ENCODE measurements at regions not wholly inside any gene's neighbourhood (a gene's known extent, or its start where the extent isn't known, plus 50 kb on each side); places are given as distances from the start of the nearest gene placed in this dataset.
"Not testable (repeated sequence)": the region's sequence is repeated elsewhere in the genome, so short reads cannot be mapped to it uniquely, and the experiment has no call there.

- DNase-seq (ENCODE audit: low spot score) = no peak
Observed at GRCh38 chr4:124053872-124054538, 657.4 kb downstream of the SPRY1 start.

- no peak for DNase-seq (ENCODE audit: low spot score)
Observed at GRCh38 chr4:124055336-124055735, 657.2 kb downstream of the ANKRD50 start.

GRCh38 chr4:124055896-124056295, 656.6 kb downstream of the ANKRD50 start:
- no peak for DNase-seq (ENCODE audit: low spot score)

GRCh38 chr4:124060261-124060918, 652.1 kb downstream of the ANKRD50 start:
- no peak for DNase-seq (ENCODE audit: low spot score)

- no peak for DNase-seq (ENCODE audit: low spot score)
Observed at GRCh38 chr4:124061413-124061812, 651.1 kb downstream of the ANKRD50 start.

- no peak for DNase-seq (ENCODE audit: low spot score)
Observed at GRCh38 chr4:124065422-124065821, 647.1 kb downstream of the ANKRD50 start.

- no peak for DNase-seq (ENCODE audit: low spot score)
Observed at GRCh38 chr4:124065936-124066335, 646.6 kb downstream of the ANKRD50 start.

- DNase-seq (ENCODE audit: low spot score) = no peak
Observed at GRCh38 chr4:124066595-124066994, 645.9 kb downstream of the ANKRD50 start.

- DNase-seq (ENCODE audit: low spot score) = no peak
Observed at GRCh38 chr4:124067046-124067445, 645.5 kb downstream of the ANKRD50 start.

- DNase-seq (ENCODE audit: low spot score) = no peak
Observed at GRCh38 chr4:124070688-124071484, 641.6 kb downstream of the ANKRD50 start.

GRCh38 chr4:124075276-124075675, 637.3 kb downstream of the ANKRD50 start:
- DNase-seq (ENCODE audit: low spot score) = not testable (repeated sequence)

- no peak for DNase-seq (ENCODE audit: low spot score)
Observed at GRCh38 chr4:124079174-124079780, 633.3 kb downstream of the ANKRD50 start.

GRCh38 chr4:124083711-124084110, 628.8 kb downstream of the ANKRD50 start:
- DNase-seq (ENCODE audit: low spot score) = no peak

- no peak for DNase-seq (ENCODE audit: low spot score)
Observed at GRCh38 chr4:124085561-124086180, 626.9 kb downstream of the ANKRD50 start.

GRCh38 chr4:124090021-124090420, 622.5 kb downstream of the ANKRD50 start:
- DNase-seq (ENCODE audit: low spot score) = no peak

GRCh38 chr4:124092101-124092500, 620.4 kb downstream of the ANKRD50 start:
- DNase-seq (ENCODE audit: low spot score) = no peak

- no peak for DNase-seq (ENCODE audit: low spot score)
Observed at GRCh38 chr4:124092541-124092984, 620.0 kb downstream of the ANKRD50 start.

- no peak for DNase-seq (ENCODE audit: low spot score)
Observed at GRCh38 chr4:124095621-124096020, 616.9 kb downstream of the ANKRD50 start.

- no peak for DNase-seq (ENCODE audit: low spot score)
Observed at GRCh38 chr4:124096290-124096689, 616.2 kb downstream of the ANKRD50 start.

- DNase-seq (ENCODE audit: low spot score) = no peak
Observed at GRCh38 chr4:124097447-124097846, 615.1 kb downstream of the ANKRD50 start.

- no peak for DNase-seq (ENCODE audit: low spot score)
Observed at GRCh38 chr4:124104101-124104500, 608.4 kb downstream of the ANKRD50 start.

GRCh38 chr4:124104628-124105027, 607.9 kb downstream of the ANKRD50 start:
- no peak for DNase-seq (ENCODE audit: low spot score)
